Stimulated activated CD8-positive, alpha-beta memory T cell treated with anti-CD3 and anti-CD28 coated beads, Interleukin-4, amount 100 ng/mL, for 24 hours (primary cell): ENCODE measurements at regions not wholly inside any gene's neighbourhood (a gene's known extent, or its start where the extent isn't known, plus 50 kb on each side); places are given as distances from the start of the nearest gene placed in this dataset.
"Not testable (repeated sequence)": the region's sequence is repeated elsewhere in the genome, so short reads cannot be mapped to it uniquely, and the experiment has no call there.

ENCODE experiments used
- DNase-seq: peaks from one replicate; pipeline ENCODE4 v3.0.0-alpha.2; 2020; ENCODE audit warnings: low read depth

DNA sequence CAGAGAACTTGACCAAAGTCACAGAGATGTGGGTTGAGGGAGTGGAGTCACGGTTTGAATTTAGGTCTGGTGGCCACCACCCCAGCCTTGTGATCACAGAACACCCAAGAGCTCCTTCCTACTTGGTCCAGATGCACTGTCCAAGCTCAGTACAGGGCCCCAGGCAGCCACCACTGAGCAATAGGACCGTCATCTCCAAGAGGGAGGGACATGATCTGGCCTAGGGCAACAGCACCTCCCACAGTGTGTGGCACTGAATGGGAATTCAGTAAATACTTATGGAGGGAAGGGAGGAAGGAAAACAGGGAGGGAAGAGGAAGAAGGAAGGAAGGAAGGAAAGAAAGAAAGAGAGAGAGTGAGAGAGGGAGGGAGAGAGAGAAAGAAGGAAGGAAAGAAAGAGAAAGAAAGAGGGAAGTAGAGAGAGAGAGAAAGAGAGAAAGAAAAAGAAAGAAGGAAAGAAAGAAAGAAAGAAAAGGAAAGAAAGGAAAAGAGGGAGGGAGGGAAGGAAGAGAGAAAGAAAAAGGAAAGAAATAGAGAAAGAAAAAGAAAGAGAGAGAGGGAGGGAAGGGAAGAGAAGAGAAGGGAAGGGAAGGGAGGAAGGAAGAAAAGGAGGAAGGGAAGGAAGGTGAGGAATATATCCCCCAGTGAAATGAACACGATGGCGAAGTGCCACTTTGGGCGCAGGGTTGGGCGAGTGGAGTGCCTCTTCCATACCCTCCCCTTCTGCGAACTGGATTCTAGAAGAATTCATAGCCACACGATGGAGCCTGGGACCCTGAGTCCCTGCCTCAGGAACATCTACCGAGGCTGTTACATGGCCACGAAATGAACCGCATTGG is 243.7 kb downstream of the TFAP2C start:
- DNase-seq, result no peak

DNA sequence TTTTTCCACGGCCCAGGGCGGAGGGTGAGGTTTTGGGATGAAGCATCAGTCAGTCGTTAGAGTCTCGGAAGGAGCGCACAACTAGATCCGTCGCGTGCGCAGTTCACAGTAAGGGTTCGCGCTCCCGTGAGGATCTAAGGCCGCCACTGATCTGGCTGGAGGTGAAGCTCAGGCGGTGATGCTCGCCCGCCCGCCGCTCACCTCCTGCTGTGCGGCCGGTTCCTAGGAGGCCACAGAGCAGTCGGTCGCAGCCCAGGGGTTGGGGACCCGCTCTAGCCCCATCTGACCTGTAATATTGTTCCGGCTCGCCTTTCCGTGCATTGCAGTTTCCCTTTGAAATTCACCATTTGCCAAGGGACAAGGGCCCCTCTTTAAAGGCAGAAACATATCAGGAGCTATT is 244.7 kb downstream of the TFAP2C start:
- DNase-seq, result no peak

DNA sequence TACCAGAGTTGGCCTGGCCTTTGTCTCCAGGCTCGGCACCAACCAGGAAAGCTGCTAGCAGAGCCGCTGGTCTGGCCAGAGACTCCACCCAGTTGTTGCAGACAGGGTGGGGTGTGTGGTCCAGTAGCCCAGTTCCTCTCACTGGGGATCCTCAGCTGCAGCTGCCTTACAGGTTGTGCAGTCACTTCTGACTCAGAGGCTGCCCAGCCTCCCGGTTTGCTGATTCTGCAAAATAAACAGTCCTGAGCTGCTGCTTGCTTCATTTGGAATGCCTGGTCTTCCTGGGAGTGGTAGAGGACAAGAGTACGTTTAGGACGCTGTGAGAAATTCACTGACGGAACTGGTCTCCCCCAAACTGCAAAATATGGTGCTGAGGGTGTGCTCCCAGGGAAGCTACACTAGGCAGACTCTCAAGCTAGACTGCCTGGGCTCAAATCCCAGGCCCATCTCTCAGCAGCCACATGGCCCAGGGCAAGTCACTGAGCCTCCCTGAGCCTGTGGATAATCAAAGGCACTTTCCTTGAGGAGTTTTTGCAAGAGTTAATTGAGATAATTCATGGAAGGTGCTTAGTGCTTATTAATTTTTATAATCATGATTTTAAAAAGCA is 246.1 kb downstream of the TFAP2C start:
- DNase-seq, result no peak

DNA sequence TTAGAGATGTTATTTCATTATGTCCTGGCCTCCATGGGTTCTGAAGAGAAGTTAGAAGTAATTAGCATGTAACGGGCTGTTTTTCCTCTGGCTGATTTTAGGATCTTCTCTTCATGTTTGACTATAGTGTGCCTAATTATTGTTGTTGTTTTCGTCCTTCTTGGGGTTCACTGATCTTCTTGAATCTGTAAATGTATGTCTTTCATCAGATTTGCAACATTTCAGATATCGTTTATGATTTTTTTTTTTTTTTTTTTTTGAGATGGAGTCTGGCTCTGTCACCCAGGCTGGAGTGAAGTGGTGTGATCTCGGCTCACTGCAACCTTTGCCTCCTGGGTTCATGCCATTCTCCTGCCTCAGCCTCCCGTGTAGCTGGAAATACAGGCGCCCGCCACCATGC is 246.7 kb downstream of the TFAP2C start:
- no peak for DNase-seq

DNA sequence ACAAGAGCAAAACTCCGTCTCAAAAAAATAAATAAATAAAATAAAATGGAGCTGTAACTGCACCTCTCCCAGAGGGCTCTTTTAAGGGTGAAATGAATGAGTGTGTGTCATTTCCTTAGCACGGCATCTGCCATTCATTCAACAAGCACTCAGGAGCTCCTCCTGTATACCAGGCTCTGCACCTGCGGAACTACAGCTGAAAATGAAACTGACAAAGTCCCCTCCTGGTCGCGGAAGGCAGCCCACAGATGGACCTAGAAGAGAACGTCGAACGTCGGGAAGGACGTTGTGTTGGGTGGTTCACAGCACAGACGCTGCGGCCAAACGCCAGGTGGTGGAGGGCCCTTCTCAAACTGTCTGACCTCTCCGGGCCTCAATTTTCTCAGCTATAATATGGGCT is 256.4 kb downstream of the TFAP2C start:
- no peak for DNase-seq

DNA sequence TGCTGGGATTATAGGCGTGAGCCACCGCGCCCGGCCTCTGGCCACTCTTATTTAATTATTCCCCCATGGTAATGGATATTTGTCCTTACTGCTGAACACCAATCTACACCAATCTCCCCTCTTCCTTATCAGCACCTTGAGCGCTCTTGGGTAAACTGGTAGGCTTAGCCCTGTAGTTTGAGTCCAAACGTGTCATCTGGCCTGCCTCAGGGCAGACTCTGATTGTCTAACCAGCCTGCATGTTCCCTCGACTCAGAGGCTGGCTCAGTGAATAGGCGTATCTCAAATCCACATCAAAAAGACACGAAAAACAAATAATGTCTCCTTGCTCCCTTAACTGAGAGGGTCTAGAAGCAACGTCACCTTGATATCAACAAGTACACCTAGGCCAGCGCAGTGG is 260.9 kb downstream of the TFAP2C start:
- no peak for DNase-seq

DNA sequence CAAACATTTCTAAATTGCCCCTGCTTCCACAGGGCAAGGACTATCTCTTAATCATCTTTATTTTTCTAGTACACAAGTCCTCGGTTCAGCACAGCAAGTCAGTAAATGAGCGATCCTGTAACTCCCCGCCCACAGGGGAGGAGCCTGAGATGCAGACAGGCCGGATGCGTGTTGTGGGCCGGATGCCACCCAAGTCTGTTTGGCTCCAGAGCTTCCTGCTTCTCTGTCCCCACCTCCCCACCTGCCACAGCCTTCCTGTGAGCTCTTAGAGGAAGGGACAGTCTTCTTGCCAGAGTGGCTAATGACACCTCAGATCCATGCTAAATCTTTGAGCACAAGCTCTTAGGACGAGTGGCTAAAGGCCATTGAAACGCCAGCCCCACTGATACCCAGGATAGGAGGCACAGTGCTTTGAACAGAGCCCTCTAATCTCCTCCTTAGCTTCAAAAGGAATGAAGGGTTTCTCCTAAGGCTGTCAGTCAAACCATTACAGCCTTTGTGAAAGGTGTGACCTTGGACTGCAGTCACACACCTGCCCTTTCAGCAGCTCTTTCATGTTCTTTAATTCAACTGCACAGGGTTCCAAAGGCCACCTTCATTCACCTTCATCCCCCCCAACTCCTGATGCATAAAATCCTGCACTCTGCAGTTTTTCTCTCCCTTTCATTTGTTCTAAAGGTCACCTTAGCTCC is 264.3 kb downstream of the TFAP2C start:
- DNase-seq, result no peak

DNA sequence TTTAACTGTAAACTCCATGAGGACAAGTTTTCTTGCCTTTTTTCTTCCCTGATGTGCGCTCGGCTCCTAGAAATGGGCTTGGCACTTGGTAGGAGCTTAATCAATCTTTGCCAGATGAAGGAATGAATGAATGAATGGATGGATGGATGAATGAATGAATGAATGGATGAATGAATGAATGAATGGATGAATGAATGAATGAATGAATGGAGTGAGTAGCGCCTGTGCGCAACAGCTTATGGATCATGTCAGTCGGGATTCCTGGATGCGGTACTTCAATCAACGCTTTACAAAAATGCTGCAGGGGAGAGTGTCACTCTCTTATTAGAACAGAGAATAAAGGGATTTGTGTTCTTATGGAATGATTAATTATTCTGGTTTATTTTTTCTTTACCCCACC is 267.3 kb downstream of the TFAP2C start:
- DNase-seq, result no peak

DNA sequence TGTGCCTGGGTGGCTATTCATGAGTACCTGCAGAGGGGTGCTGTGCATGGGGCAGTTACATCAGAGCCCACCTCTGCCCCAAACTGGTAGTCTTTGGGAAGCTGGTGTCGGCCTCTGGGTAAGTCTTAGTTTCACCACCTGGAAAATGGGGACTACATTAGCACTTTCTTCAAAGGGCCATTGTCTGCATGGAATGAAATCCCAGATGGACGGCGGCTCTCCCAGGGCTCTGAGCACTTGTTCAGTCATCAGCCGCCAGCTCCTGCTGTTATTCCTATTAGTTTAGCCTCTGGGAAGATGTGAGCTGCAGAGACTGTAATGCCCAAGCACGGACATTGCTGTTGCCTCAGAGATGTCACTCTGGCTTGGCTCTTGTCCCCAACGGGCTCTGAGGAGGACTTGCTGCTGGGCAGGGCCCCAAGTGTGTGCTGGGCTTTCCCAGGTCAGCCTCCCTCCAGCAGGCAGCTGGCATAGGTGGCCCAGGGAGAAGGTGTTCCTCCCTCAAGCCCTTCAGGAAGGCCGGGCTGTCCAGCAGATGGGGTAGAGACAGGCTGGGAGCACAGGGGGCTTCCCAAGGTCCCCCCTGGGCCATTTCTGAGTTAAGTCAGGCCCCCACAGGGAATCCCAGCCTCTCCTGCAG is 268.3 kb downstream of the TFAP2C start:
- no peak for DNase-seq

DNA sequence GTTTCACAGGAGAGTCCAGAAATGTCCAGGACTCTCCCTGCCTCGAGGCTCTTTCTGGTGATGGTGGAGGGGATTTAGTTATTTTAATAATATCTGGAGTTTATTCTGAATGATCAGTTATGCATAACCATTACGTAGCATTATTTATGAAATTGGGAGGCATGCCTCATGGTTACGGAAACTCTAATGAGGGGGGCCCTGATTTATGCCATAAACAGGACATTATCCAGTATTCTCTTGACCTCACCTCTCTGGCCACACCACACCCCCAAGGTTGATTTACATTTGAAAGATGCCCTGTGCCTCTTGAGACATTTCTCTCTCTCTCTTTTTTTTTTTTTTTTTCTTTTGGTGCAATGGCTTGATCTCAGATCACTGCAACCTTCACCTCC is 268.8 kb downstream of the TFAP2C start:
- no peak for DNase-seq

DNA sequence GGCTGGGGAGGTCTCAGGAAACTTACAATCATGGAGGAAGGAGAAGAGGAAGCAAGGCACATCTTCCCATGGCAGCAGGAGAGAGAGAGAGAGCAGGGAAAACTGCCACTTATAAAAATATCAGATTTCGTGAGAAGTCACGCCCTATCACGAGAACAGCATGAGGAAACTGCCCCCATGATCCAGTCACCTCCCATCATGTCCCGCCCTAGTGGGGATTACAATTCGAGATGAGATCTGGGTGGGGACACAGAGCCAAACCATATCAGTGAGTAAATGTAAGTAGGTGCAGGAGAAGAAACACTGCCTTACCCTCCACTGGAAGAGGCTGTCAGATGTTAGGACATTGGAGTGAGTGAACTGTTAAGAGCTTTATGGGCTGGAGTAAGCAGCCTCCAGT is 270.4 kb downstream of the TFAP2C start:
- DNase-seq, result no peak

DNA sequence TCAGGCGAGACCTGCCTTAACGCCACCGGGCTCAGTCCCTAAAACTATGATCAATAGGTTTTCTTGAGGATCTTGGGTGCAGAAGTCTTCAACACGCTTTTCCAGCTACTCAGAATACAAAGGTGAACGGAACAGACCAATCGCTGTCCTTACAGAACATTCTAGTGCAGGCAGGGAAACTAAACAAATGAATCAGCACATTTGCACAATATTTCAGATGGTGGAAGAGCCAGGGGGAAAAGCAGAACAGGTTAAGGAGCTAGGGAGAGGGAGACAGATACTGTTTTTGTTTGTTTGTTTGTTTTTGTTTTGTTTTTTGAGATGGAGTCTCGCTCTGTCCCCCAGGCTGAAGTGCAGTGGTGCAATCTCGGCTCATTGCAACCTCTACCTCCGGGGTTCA is 271.1 kb downstream of the TFAP2C start:
- DNase-seq, result no peak

DNA sequence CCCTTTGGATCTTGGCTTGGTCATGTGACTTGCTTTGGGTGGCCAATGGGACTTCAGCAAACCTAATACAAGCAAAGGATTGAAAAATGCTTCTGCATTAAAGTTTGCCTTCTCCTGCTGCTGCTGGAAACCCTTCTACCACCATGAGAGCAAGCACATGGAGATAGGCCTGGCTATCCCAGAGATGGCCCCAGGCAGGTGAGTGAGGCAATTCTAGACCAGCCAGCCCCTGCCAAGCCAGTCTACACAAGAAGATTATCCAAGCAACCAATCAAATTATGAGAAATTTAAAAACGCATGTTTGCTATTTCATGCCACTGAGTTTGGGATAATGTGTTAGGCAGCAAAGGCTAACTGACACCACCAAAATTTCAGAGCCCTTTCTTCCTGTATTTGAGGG is 274.3 kb downstream of the TFAP2C start:
- DNase-seq, result no peak

DNA sequence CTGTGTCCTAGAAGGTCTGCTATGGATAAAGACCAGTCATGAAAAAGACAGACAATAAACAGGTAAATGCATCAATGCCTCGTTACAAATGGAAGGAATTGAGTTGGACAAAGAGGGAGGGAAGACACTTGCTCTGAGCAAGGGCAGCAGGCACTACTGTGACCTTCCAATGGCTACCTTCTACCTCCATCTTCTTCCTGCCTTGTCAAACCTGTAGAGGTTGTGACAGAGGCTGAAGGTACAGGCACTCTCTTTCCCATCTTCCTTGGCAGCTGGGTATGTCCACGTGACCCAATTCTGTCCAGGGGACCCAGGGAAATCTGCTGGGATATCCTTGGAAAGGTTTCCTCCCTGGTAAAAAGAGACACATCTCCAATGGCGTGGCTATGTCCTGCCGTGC is 274.8 kb downstream of the TFAP2C start:
- DNase-seq, result no peak

DNA sequence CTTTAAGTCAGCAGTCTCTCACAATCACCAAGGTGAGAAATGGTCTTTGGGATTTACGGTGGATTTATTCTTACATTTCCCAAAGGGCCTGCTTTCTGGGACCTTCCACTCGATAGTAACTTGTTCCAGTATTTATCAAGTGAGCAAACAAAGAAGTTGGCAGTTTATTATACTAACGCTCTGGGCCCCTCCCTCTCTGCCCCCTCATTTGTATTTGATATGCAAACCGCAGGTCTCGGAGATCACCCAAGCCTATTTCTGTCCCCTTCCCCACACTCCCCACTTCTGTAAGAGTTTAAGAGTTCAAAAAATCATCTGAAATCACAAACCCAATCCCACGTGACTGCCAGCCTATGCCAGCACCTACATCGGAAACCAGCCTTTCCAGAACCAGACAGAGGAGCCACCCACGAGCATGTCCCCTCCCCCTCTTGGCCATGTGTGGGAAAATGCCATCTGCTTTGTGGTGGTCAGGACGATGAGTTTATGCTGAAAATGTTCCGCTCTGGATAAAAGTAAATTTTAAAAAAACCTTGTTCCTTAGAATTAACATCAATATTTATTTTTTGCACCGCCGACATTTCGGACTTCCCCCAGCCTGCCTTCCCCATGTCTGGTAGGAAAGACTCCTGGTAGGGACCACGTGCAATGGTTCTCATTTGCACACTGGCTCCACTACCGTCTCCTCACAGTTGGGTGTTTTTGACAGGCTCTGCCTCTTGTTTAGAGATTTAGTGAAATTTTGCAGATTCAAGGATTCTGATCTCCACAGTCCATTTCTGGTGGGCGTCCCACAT is 281.0 kb downstream of the TFAP2C start:
- DNase-seq, result no peak

DNA sequence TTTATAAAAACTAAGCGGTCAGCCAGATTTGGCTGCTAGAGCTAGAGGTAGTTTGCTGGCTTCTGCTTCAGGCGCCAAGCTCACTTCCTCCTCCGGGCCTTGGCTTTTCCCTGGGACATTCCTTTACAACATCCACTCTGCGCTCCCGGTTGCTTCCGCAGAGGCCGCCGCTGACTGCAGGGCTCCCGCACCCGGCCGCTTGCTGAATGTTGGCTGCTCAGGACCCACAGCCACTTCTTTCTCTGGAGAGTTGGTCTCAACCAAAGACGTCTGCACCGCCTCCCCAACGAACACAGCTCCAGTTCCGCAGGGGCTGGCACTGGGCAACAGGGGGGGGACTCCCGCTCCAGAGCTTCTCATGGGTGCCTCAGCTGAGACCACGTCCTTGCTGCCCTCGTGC is 282.8 kb downstream of the TFAP2C start:
- DNase-seq, result no peak

DNA sequence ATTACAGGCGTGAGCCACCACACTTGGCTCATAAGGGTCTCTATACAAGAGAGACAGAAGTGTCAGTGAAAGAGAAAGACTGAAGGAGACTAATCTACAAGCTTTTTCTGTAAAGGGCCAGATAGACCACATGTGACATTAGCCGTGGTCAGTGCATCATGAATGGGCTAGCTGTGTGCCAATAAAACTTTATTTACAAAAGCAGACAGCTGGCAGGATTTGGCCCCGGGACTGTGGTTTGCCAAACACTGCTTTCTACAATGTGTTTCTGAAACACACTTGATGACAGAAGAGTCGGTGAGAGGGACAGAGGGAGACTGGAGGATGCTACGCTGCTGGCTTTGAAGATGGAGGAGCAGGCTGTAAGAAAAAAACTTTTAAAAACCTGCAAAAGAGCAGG is 285.4 kb downstream of the TFAP2C start:
- DNase-seq, result no peak

DNA sequence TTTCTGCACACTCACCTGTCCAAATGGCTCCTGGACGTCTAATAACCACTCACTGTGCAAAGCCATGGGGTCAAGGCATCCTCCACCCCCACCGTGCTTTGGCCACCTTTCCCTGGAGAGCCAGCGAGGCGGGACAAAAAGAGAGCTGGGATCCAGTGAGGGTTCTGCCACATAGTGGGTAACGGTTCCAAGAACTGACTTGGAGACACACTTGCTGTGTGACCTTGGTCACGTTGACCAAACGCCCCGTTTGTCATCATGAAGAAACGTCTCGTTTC is 287.2 kb downstream of the TFAP2C start:
- DNase-seq, result no peak

DNA sequence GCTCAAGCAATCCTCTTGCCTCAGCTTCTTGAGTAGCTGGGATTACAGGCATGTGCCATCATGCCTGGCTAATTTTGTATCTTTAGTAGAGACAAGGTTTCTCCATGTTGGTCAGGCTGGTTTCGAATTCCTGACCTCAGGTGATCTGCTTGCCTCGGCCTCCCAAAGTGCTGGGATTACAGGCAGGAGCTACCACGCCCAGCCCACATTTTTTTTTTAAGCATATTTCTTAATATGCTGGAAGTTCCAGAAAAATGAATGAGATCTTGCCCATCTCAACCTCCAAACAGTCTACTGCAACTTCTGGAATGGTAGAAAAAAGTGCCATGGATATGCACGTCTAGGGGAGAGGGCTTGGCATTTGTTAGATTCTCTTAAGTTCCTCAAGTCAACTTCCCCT is 290.9 kb downstream of the TFAP2C start:
- not testable (repeated sequence) for DNase-seq

DNA sequence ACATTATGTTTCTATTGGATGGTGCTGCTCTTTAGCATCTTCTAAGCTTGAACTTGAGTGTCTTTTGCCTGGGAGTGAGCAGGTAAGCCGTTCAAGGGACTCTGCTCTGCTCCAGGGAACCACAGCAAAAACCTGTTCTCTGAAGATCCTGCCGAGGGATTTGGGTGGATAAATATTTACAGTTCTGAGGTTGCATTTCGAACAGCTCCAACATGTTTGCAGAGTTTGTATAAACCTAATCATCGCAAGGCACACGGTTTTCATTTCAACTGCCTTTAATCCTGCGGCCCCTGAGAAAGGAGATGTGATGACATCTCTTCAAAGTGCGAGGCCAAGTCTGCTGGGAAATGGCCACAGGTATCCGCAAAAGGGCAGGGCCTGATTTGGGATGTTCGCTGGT is 293.4 kb downstream of the TFAP2C start:
- DNase-seq, result no peak

DNA sequence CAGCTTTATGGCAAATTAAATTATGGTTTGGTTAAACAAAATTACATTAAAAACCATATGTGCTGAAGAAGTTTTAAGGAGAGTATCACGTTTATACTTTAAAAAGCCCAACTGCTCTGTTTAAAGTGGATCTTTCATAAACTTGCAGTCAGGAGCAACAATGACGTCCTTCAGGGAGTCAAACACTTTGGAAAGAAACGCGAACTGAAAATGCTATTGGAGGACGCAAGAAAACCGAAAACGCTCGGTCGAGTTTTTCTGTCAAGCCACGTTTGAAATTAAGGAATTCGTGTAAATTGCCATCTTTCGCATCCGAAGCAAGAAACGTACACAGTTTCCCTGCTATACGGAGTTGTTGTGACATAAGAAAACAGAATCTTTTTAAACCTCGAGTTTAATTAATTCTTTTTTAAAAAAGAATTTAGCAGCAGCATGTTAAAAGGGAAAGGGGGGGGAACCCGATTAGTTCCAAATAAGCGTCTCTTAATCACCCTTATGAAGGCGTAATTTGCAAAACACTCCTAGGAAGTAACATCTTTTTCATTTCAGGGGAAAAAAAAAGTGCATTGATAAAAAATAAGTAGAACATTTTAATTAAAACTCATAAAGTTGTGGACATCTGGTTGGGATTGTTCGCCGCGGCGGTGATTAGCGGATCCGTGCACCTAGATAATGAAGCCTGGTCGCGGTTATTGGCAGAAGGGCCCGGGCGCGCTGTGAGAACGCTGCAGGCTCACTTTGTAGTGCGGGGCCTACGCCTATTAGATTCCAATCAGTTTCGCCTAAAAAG is 295.4 kb downstream of the TFAP2C start:
- no peak for DNase-seq
